Heart left ventricle (tissue), 13 donors: ENCODE measurements at regions not wholly inside any gene's neighbourhood (a gene's known extent, or its start where the extent isn't known, plus 50 kb on each side); places are given as distances from the start of the nearest gene placed in this dataset.

Experiments used
- POLR2A ChIP-seq, 2 donors: fragments of 450-650 bp; IDR thresholded peaks; one replicate each; pipeline ENCODE4 v1.6.1; 2017; ENCODE audit warnings: antibody characterized with exemption in 2 of 2, mild to moderate bottlenecking in 2 of 2, moderate library complexity in 2 of 2
- TF ChIP-seq, protein P1 (sequence below), 12 donors: fragments of 200-600 bp; sonication (generic) in 4 of 12; IDR thresholded peaks; one replicate each; pipeline versions ENCODE4 v1.5.0 to v1.8.0; 2018 to 2022; ENCODE audit warnings: antibody characterized with exemption in 12 of 12, mild to moderate bottlenecking in 5 of 12
- donor health status: ischemic (EF 13 %, LVEDD 7.1; RV severe dilation, severe dysfunction).
- donor health status: DM: no; HTN: yes; CAD: no.
- donor health status: DM: no; HTN: no; CAD: no.
- donor health status: ischemic (EF 25% LVEDD 6.9; RV normal size, moderate dysfunction).
- donor health status: ischemic (EF 25% LVEDD 5.7; RV mildly dilated, moderate dysfunction).
- donor health status: ischemic (EF 35%, LVEDD 5.7; RV mildly dilated, moderate dysfunction).
- donor health status: nonischemic (EF 11% LVEDD 7.7; RV severe dilation, severe dysfunction).
- donor health status: DM: yes; HTN: yes; CAD: no.
- donor health status: PGD.
- donor health status: ischemic (EF 29% LVEDD 5.4; RV normal size, mild dysfunction).
- donor health status: nonischemic (EF 23%, LVEDD 6.1; RV moderate dilation, normal function).

- TF ChIP-seq, protein P1, sequence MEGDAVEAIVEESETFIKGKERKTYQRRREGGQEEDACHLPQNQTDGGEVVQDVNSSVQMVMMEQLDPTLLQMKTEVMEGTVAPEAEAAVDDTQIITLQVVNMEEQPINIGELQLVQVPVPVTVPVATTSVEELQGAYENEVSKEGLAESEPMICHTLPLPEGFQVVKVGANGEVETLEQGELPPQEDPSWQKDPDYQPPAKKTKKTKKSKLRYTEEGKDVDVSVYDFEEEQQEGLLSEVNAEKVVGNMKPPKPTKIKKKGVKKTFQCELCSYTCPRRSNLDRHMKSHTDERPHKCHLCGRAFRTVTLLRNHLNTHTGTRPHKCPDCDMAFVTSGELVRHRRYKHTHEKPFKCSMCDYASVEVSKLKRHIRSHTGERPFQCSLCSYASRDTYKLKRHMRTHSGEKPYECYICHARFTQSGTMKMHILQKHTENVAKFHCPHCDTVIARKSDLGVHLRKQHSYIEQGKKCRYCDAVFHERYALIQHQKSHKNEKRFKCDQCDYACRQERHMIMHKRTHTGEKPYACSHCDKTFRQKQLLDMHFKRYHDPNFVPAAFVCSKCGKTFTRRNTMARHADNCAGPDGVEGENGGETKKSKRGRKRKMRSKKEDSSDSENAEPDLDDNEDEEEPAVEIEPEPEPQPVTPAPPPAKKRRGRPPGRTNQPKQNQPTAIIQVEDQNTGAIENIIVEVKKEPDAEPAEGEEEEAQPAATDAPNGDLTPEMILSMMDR (IDR thresholded peaks at IDR 0.05), result peak; percentile 20 to 56 (median 40)
- TF ChIP-seq POLR2A (IDR thresholded peaks at IDR 0.05), result no peak
Measured at GRCh38 chr12:56839915-56840325, 76.8 kb downstream of the HSD17B6 start.
